ENCODE measurements at regions not wholly inside any gene's neighbourhood (a gene's known extent, or its start where the extent isn't known, plus 50 kb on each side); places are given as distances from the start of the nearest gene placed in this dataset.

- Histone ChIP-seq H2AFZ (ENCODE audit: control insufficient read depth, low read length) (no peak overlapping the region), H3K9me1 (ENCODE audit: control insufficient read depth, extremely low read depth, insufficient read depth, low read length) (no peaks in the 10 kb centered on the region), H3K4me3 (ENCODE audit: control insufficient read depth in 2 of 3, extremely low read depth in 1 of 3, insufficient read depth in 2 of 3, low read depth in 1 of 3, low read length in 3 of 3) (no peak overlapping the region), H3K79me2 (ENCODE audit: control insufficient read depth, insufficient read depth, low read length) (no peaks in the 10 kb centered on the region), H3K9me3 (ENCODE audit: control insufficient read depth, low read depth, low read length) (no peaks in the 10 kb centered on the region), H4K20me1 (ENCODE audit: control insufficient read depth, extremely low read depth, insufficient read depth, low read length) (no peaks in the 10 kb centered on the region), H3K9ac (ENCODE audit: control insufficient read depth, extremely low read depth, insufficient read depth, low read length) (no peak overlapping the region), H3K4me1 (ENCODE audit: control insufficient read depth, extremely low read depth, insufficient read depth, low read length) (no peaks in the 10 kb centered on the region), H3K4me2 (ENCODE audit: control insufficient read depth, extremely low read depth, insufficient read depth, low read depth, low read length) (no peak overlapping the region), H3K27me3 (ENCODE audit: control insufficient read depth, extremely low read depth, insufficient read depth, low read length) (no peaks in the 10 kb centered on the region), H3K36me3 (ENCODE audit: control insufficient read depth in 2 of 2, extremely low read depth in 1 of 2, insufficient read depth in 2 of 2, low read length in 2 of 2) (no peaks in the 10 kb centered on the region), H3K27ac (ENCODE audit: control insufficient read depth, insufficient read depth, low read length) (no peak overlapping the region)
- TF ChIP-seq, protein P1, sequence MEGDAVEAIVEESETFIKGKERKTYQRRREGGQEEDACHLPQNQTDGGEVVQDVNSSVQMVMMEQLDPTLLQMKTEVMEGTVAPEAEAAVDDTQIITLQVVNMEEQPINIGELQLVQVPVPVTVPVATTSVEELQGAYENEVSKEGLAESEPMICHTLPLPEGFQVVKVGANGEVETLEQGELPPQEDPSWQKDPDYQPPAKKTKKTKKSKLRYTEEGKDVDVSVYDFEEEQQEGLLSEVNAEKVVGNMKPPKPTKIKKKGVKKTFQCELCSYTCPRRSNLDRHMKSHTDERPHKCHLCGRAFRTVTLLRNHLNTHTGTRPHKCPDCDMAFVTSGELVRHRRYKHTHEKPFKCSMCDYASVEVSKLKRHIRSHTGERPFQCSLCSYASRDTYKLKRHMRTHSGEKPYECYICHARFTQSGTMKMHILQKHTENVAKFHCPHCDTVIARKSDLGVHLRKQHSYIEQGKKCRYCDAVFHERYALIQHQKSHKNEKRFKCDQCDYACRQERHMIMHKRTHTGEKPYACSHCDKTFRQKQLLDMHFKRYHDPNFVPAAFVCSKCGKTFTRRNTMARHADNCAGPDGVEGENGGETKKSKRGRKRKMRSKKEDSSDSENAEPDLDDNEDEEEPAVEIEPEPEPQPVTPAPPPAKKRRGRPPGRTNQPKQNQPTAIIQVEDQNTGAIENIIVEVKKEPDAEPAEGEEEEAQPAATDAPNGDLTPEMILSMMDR (optimal IDR thresholded peaks at IDR 0.05 in 1 of 3, IDR thresholded peaks at IDR 0.05 in 1 of 3, conservative IDR thresholded peaks at IDR 0.05 in 1 of 3; ENCODE audit: extremely low read depth in 1 of 3, insufficient read depth in 2 of 3, low read length in 3 of 3) = no peak
- no peak for TF ChIP-seq EZH2 (IDR thresholded peaks at IDR 0.05; ENCODE audit: low read length)
- DNase-seq (ENCODE audit: low read depth, low spot score) = no peak
- FAIRE-seq = no peak
- dilution Hi-C loops (cut with MboI; ENCODE audit: extremely low pct_ligation_motif_present, low sequenced_read_pairs) = no loop called here
Observed at GRCh38 chr4:12393631-12394262, 965.1 kb upstream of the HS3ST1 start.

DNA sequence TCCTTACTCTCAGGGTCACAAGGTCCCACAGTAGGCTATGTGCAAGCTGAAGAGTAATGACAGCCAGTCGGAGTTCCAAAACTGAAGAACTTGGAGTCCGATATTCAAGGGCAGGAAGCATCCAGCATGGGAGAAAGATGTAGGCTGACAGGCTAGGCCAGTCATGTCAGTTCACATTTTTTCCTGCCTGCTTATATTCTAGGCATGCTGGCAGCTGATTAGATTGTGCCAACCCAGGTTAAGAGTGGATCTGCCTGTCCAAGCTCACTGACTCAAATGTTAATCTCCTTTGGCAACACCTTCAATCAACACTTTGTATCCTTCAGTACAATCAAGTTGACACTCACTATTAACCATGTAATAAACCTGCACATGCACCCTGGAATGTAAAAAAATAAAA is 960.9 kb upstream of the HS3ST1 start:
- Histone ChIP-seq H3K9me1 (ENCODE audit: control insufficient read depth, extremely low read depth, insufficient read depth, low read length) (no peaks in the 10 kb centered on the region), H3K9ac (ENCODE audit: control insufficient read depth, extremely low read depth, insufficient read depth, low read length) (no peak overlapping the region), H3K36me3 (ENCODE audit: control insufficient read depth in 2 of 2, extremely low read depth in 1 of 2, insufficient read depth in 2 of 2, low read length in 2 of 2) (no peaks in the 10 kb centered on the region), H3K4me1 (ENCODE audit: control insufficient read depth, extremely low read depth, insufficient read depth, low read length) (no peaks in the 10 kb centered on the region), H2AFZ (ENCODE audit: control insufficient read depth, low read length) (no peak overlapping the region), H3K27me3 (ENCODE audit: control insufficient read depth, extremely low read depth, insufficient read depth, low read length) (no peaks in the 10 kb centered on the region), H4K20me1 (ENCODE audit: control insufficient read depth, extremely low read depth, insufficient read depth, low read length) (no peaks in the 10 kb centered on the region), H3K9me3 (ENCODE audit: control insufficient read depth, low read depth, low read length) (peaks cover 2% of the 10 kb centered on the region), H3K4me3 (ENCODE audit: control insufficient read depth in 2 of 3, extremely low read depth in 1 of 3, insufficient read depth in 2 of 3, low read depth in 1 of 3, low read length in 3 of 3) (no peak overlapping the region), H3K27ac (ENCODE audit: control insufficient read depth, insufficient read depth, low read length) (no peak overlapping the region), H3K4me2 (ENCODE audit: control insufficient read depth, extremely low read depth, insufficient read depth, low read depth, low read length) (no peak overlapping the region), H3K79me2 (ENCODE audit: control insufficient read depth, insufficient read depth, low read length) (no peaks in the 10 kb centered on the region)
- TF ChIP-seq, protein P1 (optimal IDR thresholded peaks at IDR 0.05 in 1 of 3, IDR thresholded peaks at IDR 0.05 in 1 of 3, conservative IDR thresholded peaks at IDR 0.05 in 1 of 3; ENCODE audit: extremely low read depth in 1 of 3, insufficient read depth in 2 of 3, low read length in 3 of 3) = no peak
- TF ChIP-seq EZH2 (IDR thresholded peaks at IDR 0.05; ENCODE audit: low read length) = no peak
- dilution Hi-C loops (cut with MboI; ENCODE audit: extremely low pct_ligation_motif_present, low sequenced_read_pairs) = no loop called here
- no peak for DNase-seq (ENCODE audit: low read depth, low spot score)
- no peak for FAIRE-seq

Data from keratinocyte (primary cell).